ENCODE measurements at regions not wholly inside any gene's neighbourhood (a gene's known extent, or its start where the extent isn't known, plus 50 kb on each side); places are given as distances from the start of the nearest gene placed in this dataset.

DNA sequence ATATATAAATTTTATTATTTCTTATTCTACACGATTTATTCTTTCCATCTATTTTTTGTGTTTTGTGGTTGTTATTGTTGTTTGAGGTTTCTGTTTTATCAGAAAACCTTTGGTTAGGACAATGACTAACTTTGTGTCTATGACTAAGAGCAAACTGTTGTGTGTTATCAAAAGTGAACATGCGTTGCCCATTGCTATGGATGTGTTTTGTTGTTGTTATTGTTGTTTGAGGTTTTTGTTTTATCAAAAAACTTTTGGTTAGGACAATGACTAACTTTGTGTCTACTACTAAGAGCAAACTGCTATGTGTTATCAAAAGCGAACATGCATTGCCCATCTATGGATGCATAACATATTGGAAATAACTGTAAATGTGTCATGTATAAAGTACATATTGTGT lies 692.3 kb downstream of the SLITRK1 start:
- POLR2A ChIA-PET (ENCODE audit: partially characterized antibody), result no interaction called here
- CTCF ChIA-PET (ENCODE audit: partially characterized antibody), result no interaction called here
- intact Hi-C loops (cut with micrococcal nuclease), result no loop called here
- Histone ChIP-seq H3K27me3 (ENCODE audit: insufficient read depth, low read length) (no peaks in the 10 kb centered on the region), H3K9me3 (ENCODE audit: control insufficient read depth in 1 of 2, low read length in 2 of 2) (no peaks in the 10 kb centered on the region), H3K36me3 (ENCODE audit: insufficient read depth, low read length) (no peaks in the 10 kb centered on the region), H3K27ac (ENCODE audit: low read depth, low read length) (no peak overlapping the region), H3K4me3 (ENCODE audit: low read length in 2 of 2) (no peak overlapping the region), H3K4me1 (ENCODE audit: insufficient read depth, low read length) (no peaks in the 10 kb centered on the region)
- H3K4me1 Mint-ChIP-seq, result no peaks in the 10 kb centered on the region
- no peak overlapping the region for H3K27ac Mint-ChIP-seq
- H3K9me3 Mint-ChIP-seq, result peaks cover 3 to 19% (median 9%) of the 10 kb centered on the region in 8 donors
- DNase-seq, result no peak
- H3K27me3 Mint-ChIP-seq, result no peaks in the 10 kb centered on the region
- no peaks in the 10 kb centered on the region for H3K36me3 Mint-ChIP-seq
- no peak overlapping the region for H3K4me3 Mint-ChIP-seq

DNA sequence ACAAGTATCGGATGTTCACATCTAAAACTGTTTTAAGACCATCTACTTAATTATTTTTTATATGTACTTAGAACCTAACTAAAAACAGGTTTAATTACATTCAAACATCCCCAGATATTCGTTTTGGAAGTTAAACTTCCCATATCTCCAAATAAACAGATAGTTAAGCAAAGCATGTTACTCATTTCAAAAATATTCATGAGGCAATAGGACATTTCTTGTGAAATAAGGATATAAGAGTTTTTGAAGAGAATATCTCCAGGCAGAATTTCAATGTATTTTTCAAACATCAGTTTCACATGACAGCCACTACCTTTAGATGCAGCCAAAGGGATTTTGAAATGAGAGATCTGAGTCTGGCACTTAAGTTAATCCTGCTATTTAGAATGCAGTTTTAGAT lies 697.5 kb downstream of the SLITRK1 start:
- ChIA-PET POLR2A (ENCODE audit: partially characterized antibody) (no interaction called here), CTCF (ENCODE audit: partially characterized antibody) (no interaction called here)
- Mint-ChIP-seq H3K27ac (no peak overlapping the region), H3K4me3 (no peak overlapping the region), H3K36me3 (no peaks in the 10 kb centered on the region), H3K4me1 (no peaks in the 10 kb centered on the region), H3K9me3 (peaks cover 3 to 13% (median 10%) of the 10 kb centered on the region in 8 donors), H3K27me3 (no peaks in the 10 kb centered on the region)
- Histone ChIP-seq H3K27me3 (ENCODE audit: insufficient read depth, low read length) (no peaks in the 10 kb centered on the region), H3K9me3 (ENCODE audit: control insufficient read depth in 1 of 2, low read length in 2 of 2) (no peaks in the 10 kb centered on the region), H3K4me3 (ENCODE audit: low read length in 2 of 2) (no peak overlapping the region), H3K36me3 (ENCODE audit: insufficient read depth, low read length) (no peaks in the 10 kb centered on the region), H3K4me1 (ENCODE audit: insufficient read depth, low read length) (no peaks in the 10 kb centered on the region), H3K27ac (ENCODE audit: low read depth, low read length) (no peak overlapping the region)
- DNase-seq, result no peak
- intact Hi-C loops (cut with micrococcal nuclease), result no loop called here

DNA sequence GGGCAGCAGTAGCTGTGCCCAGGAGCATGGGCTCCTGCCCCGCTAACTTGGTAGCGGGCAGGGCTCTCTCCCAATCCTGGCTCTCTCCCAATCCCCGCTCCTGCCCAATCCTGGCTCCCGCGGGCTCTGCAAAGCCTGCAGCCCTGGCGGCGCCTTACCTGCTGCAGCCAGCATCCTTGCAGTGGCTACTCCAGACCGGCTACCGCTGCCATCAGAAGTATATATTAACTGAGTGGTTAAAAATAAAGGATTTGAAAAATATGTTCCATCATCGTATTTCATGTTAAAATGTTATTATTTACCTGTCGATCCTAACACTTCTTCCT lies 698.2 kb downstream of the SLITRK1 start:
- ChIA-PET POLR2A (ENCODE audit: partially characterized antibody) (no interaction called here), CTCF (ENCODE audit: partially characterized antibody) (no interaction called here)
- intact Hi-C loops (cut with micrococcal nuclease), result no loop called here
- Mint-ChIP-seq H3K9me3 (peaks cover 3 to 13% (median 10%) of the 10 kb centered on the region in 8 donors), H3K27ac (no peak overlapping the region), H3K36me3 (no peaks in the 10 kb centered on the region), H3K27me3 (no peaks in the 10 kb centered on the region), H3K4me1 (no peaks in the 10 kb centered on the region), H3K4me3 (no peak overlapping the region)
- no peak overlapping the region for H3K4me3 ChIP-seq (ENCODE audit: low read length in 2 of 2)
- no peaks in the 10 kb centered on the region for H3K27me3 ChIP-seq (ENCODE audit: insufficient read depth, low read length)
- H3K36me3 ChIP-seq (ENCODE audit: insufficient read depth, low read length), result no peaks in the 10 kb centered on the region
- no peaks in the 10 kb centered on the region for H3K4me1 ChIP-seq (ENCODE audit: insufficient read depth, low read length)
- no peak for DNase-seq
- H3K27ac ChIP-seq (ENCODE audit: low read depth, low read length), result no peak overlapping the region
- H3K9me3 ChIP-seq (ENCODE audit: control insufficient read depth in 1 of 2, low read length in 2 of 2), result no peaks in the 10 kb centered on the region

GRCh38 chr13:83183439-83184149 lies 698.7 kb downstream of the SLITRK1 start:
- Histone ChIP-seq H3K36me3 (ENCODE audit: insufficient read depth, low read length) (no peaks in the 10 kb centered on the region), H3K27ac (ENCODE audit: low read depth, low read length) (no peak overlapping the region), H3K9me3 (ENCODE audit: control insufficient read depth in 1 of 2, low read length in 2 of 2) (no peaks in the 10 kb centered on the region), H3K4me3 (ENCODE audit: low read length in 2 of 2) (no peak overlapping the region), H3K27me3 (ENCODE audit: insufficient read depth, low read length) (no peaks in the 10 kb centered on the region), H3K4me1 (ENCODE audit: insufficient read depth, low read length) (no peaks in the 10 kb centered on the region)
- Mint-ChIP-seq H3K4me3 (no peak overlapping the region), H3K4me1 (no peaks in the 10 kb centered on the region), H3K36me3 (no peaks in the 10 kb centered on the region), H3K9me3 (peaks cover 3 to 12% (median 10%) of the 10 kb centered on the region in 8 donors), H3K27ac (no peak overlapping the region), H3K27me3 (no peaks in the 10 kb centered on the region)
- intact Hi-C loops (cut with micrococcal nuclease), result no loop called here
- CTCF ChIA-PET (ENCODE audit: partially characterized antibody), result no interaction called here
- POLR2A ChIA-PET (ENCODE audit: partially characterized antibody), result no interaction called here
- DNase-seq, result no peak

- Mint-ChIP-seq H3K27ac (no peak overlapping the region), H3K36me3 (no peaks in the 10 kb centered on the region), H3K4me1 (no peaks in the 10 kb centered on the region), H3K9me3 (peaks cover 2 to 11% (median 6%) of the 10 kb centered on the region in 8 donors), H3K27me3 (no peaks in the 10 kb centered on the region), H3K4me3 (no peak overlapping the region)
- H3K9me3 ChIP-seq (ENCODE audit: control insufficient read depth in 1 of 2, low read length in 2 of 2), result no peaks in the 10 kb centered on the region
- H3K4me1 ChIP-seq (ENCODE audit: insufficient read depth, low read length), result no peaks in the 10 kb centered on the region
- ChIA-PET POLR2A (ENCODE audit: partially characterized antibody) (no interaction called here), CTCF (ENCODE audit: partially characterized antibody) (no interaction called here)
- intact Hi-C loops (cut with micrococcal nuclease), result no loop called here
- H3K4me3 ChIP-seq (ENCODE audit: low read length in 2 of 2), result no peak overlapping the region
- DNase-seq, result no peak
- H3K27me3 ChIP-seq (ENCODE audit: insufficient read depth, low read length), result no peaks in the 10 kb centered on the region
- H3K27ac ChIP-seq (ENCODE audit: low read depth, low read length), result no peak overlapping the region
- H3K36me3 ChIP-seq (ENCODE audit: insufficient read depth, low read length), result no peaks in the 10 kb centered on the region
Measured at GRCh38 chr13:83182845-83183244, 699.4 kb downstream of the SLITRK1 start.

GRCh38 chr13:83178008-83178407 lies 704.3 kb downstream of the SLITRK1 start:
- no peaks in the 10 kb centered on the region for H3K4me1 Mint-ChIP-seq
- POLR2A ChIA-PET (ENCODE audit: partially characterized antibody), result no interaction called here
- DNase-seq, result no peak

GRCh38 chr13:83168590-83168989 lies 713.7 kb downstream of the SLITRK1 start:
- Histone ChIP-seq H3K4me3 (ENCODE audit: low read length in 2 of 2) (no peak overlapping the region), H3K4me1 (ENCODE audit: insufficient read depth, low read length) (no peaks in the 10 kb centered on the region), H3K27ac (ENCODE audit: low read depth, low read length) (no peak overlapping the region), H3K27me3 (ENCODE audit: insufficient read depth, low read length) (no peaks in the 10 kb centered on the region), H3K9me3 (ENCODE audit: control insufficient read depth in 1 of 2, low read length in 2 of 2) (no peaks in the 10 kb centered on the region), H3K36me3 (ENCODE audit: insufficient read depth, low read length) (no peaks in the 10 kb centered on the region)
- intact Hi-C loops (cut with micrococcal nuclease), result no loop called here
- H3K4me1 Mint-ChIP-seq, result no peaks in the 10 kb centered on the region
- POLR2A ChIA-PET (ENCODE audit: partially characterized antibody), result no interaction called here
- H3K9me3 Mint-ChIP-seq, result peaks cover 0 to 9% (median 3%) of the 10 kb centered on the region in 8 donors
- H3K27ac Mint-ChIP-seq, result no peak overlapping the region
- no peak for DNase-seq
- no peaks in the 10 kb centered on the region for H3K27me3 Mint-ChIP-seq
- CTCF ChIA-PET (ENCODE audit: partially characterized antibody), result no interaction called here
- no peak overlapping the region for H3K4me3 Mint-ChIP-seq
- H3K36me3 Mint-ChIP-seq, result no peaks in the 10 kb centered on the region

More at GRCh38 chr13:83178008-83178407, 704.3 kb downstream of the SLITRK1 start:
- Histone ChIP-seq H3K27ac (ENCODE audit: low read depth, low read length) (no peak overlapping the region), H3K27me3 (ENCODE audit: insufficient read depth, low read length) (no peaks in the 10 kb centered on the region), H3K4me1 (ENCODE audit: insufficient read depth, low read length) (no peaks in the 10 kb centered on the region), H3K36me3 (ENCODE audit: insufficient read depth, low read length) (no peaks in the 10 kb centered on the region), H3K4me3 (ENCODE audit: low read length in 2 of 2) (no peak overlapping the region), H3K9me3 (ENCODE audit: control insufficient read depth in 1 of 2, low read length in 2 of 2) (no peaks in the 10 kb centered on the region)
- intact Hi-C loops (cut with micrococcal nuclease), result no loop called here
- CTCF ChIA-PET (ENCODE audit: partially characterized antibody), result no interaction called here
- peaks cover 0 to 7% (median 2%) of the 10 kb centered on the region in 8 donors for H3K9me3 Mint-ChIP-seq
- H3K4me3 Mint-ChIP-seq, result no peak overlapping the region
- no peaks in the 10 kb centered on the region for H3K36me3 Mint-ChIP-seq
- no peaks in the 10 kb centered on the region for H3K27me3 Mint-ChIP-seq
- no peak overlapping the region for H3K27ac Mint-ChIP-seq

DNA sequence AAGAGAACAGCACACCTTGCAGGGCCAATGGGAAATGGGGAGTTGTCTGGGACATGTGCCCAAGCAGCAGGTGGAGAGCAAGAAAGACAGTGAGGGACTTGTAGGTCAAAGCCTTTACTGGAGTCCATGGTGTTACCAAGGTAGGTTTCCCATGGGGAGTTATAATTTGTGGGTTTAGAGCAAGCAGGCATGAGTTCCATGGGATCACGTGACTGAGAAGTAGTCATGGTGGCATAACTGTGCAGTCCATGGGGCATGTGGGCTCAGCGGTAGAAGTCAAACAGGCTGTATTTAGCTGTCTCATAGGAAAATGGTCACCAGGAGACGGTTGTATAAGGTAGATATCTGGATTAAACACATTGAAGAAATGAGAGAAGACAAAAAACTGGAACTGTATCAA lies 715.1 kb downstream of the SLITRK1 start:
- no peaks in the 10 kb centered on the region for H3K27me3 Mint-ChIP-seq
- no peaks in the 10 kb centered on the region for H3K36me3 Mint-ChIP-seq
- H3K4me1 Mint-ChIP-seq, result no peaks in the 10 kb centered on the region
- POLR2A ChIA-PET (ENCODE audit: partially characterized antibody), result no interaction called here
- CTCF ChIA-PET (ENCODE audit: partially characterized antibody), result no interaction called here
- peaks cover 0 to 9% (median 1%) of the 10 kb centered on the region in 8 donors for H3K9me3 Mint-ChIP-seq
- Histone ChIP-seq H3K27ac (ENCODE audit: low read depth, low read length) (no peak overlapping the region), H3K4me3 (ENCODE audit: low read length in 2 of 2) (no peak overlapping the region), H3K27me3 (ENCODE audit: insufficient read depth, low read length) (no peaks in the 10 kb centered on the region), H3K36me3 (ENCODE audit: insufficient read depth, low read length) (no peaks in the 10 kb centered on the region), H3K4me1 (ENCODE audit: insufficient read depth, low read length) (no peaks in the 10 kb centered on the region), H3K9me3 (ENCODE audit: control insufficient read depth in 1 of 2, low read length in 2 of 2) (no peaks in the 10 kb centered on the region)
- no peak for DNase-seq
- intact Hi-C loops (cut with micrococcal nuclease), result no loop called here
- H3K27ac Mint-ChIP-seq, result no peak overlapping the region
- no peak overlapping the region for H3K4me3 Mint-ChIP-seq

All from CD4-positive, alpha-beta memory T cell (primary cell).